ENCODE measurements at regions not wholly inside any gene's neighbourhood (a gene's known extent, or its start where the extent isn't known, plus 50 kb on each side); places are given as distances from the start of the nearest gene placed in this dataset.

- TF ChIP-seq CTCF (conservative IDR thresholded peaks at IDR 0.05) (no peak), EZH2 (IDR thresholded peaks at IDR 0.05; ENCODE audit: low read depth) (no peak)
Measured at GRCh38 chr11:98835335-98835734, 185.4 kb upstream of the CNTN5 start.

Data from PC-9 (cell line).